Urinary bladder (tissue), 3 donors: ENCODE measurements at regions not wholly inside any gene's neighbourhood (a gene's known extent, or its start where the extent isn't known, plus 50 kb on each side); places are given as distances from the start of the nearest gene placed in this dataset.
A peak's percentile ranks its signal among the peaks of the same experiment; 100 is the strongest.

Experiments
- DNase-seq: peaks from one replicate; pipeline ENCODE4 v3.0.0-alpha.2; 2015; ENCODE audit errors: extremely low spot score
- H3K27ac ChIP-seq: one replicate; pipeline ENCODE4 v1.5.1; 2013; ENCODE audit warnings: low read depth, mild to moderate bottlenecking, moderate library complexity
- H3K36me3 ChIP-seq: one replicate; pipeline ENCODE4 v1.6.1; 2013; ENCODE audit warnings: mild to moderate bottlenecking, moderate library complexity; ENCODE audit not compliant: insufficient read depth
- H3K4me1 ChIP-seq: one replicate; pipeline ENCODE4 v1.6.1; 2013; ENCODE audit warnings: mild to moderate bottlenecking, moderate library complexity; ENCODE audit not compliant: insufficient read depth
- H3K4me3 ChIP-seq: one replicate; pipeline ENCODE4 v1.5.1; 2013; ENCODE audit warnings: low read depth, low read length
- WGBS: extraction: QIAGEN DNeasy Blood & Tissue Kit; methylation state at CpG from one replicate; pipeline ENCODE4 v1.1.7; 2013; 5-methylcytosine and 5-hydroxymethylcytosine counted together
- donor health status: healthy with polysubstance abuse.
- donor health status: healthy.

DNA sequence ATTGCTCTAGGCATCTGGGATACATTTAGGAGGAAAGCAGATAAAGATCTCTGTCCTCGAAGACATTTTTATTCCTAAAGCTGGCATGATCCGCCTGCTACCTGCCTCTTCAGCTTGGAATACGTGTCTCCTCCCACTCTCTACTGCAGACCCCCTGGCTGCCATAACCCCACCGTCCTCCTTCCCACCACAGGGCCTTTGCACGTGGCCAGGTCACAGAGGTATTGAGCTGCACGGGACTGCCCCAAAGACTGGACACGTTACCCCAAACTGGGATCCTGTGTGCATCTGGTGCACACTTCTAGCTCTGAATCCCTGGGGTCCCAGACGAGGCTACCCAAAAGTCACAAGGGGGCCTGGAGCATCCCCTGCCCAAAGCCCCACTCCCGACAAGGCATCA lies 351.2 kb upstream of the EEF2KMT start:
- 67% methylated on average over 9 of the region's 9 CpGs for WGBS
- Histone ChIP-seq H3K27ac (no peak overlapping the region), H3K4me1 (no peaks in the 10 kb centered on the region), H3K36me3 (no peaks in the 10 kb centered on the region), H3K4me3 (no peak overlapping the region)
- DNase-seq: no peak

DNA sequence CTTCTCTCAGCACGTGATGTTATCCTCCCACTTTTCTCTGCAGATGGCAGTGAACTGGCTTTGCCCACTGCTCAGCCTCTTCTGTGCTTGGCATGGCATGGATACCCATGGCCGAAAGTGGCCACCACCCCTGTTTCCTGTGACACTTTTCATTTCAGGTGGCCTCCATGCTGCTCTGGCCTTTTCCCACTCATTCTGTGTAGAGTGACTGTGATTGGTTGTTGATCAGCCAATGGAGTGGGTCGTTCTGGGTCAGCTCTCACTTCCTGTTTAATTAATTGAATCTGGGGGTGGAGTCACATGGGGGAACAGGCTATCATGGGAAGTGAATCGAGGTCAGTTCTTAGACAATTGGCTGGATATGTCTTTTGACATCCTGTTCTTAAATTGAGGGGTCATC lies 350.1 kb upstream of the EEF2KMT start:
- Histone ChIP-seq H3K4me3 (no peak overlapping the region), H3K36me3 (no peaks in the 10 kb centered on the region), H3K4me1 (no peaks in the 10 kb centered on the region), H3K27ac (no peak overlapping the region)
- no peak for DNase-seq
- 79% methylated on average over 4 of the region's 4 CpGs for WGBS

DNA sequence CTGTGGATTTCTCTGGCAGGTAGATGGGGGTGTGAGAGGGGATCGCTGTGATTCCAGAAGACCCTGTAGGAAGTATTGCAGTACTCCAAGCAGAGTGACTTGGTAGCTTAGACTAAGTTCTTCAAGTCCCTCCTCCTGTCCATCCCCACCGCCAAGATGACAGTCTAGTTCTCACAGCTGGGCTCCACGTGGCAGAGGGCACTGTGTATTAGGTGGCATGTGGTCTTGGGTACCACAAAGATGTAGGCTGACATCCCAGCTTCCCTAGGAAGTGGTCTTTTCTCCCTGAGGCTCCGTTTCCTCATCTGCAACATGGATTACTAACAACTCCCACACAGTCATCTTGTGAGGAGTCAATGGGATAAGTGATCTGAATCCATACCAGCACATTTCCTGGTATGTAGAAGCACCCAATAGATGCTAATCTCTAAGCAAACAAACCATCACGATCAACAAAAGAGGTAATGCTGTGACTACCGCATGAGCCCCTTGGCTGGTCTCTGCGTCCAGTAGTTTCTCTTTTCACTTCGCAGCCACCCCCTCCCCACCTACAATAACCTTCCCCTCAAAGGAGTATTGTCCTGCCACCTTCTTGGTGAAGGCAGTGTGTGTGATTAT lies 349.1 kb upstream of the EEF2KMT start:
- WGBS: 53% methylated on average over 8 of the region's 8 CpGs
- Histone ChIP-seq H3K36me3 (no peaks in the 10 kb centered on the region), H3K27ac (no peak overlapping the region), H3K4me3 (no peak overlapping the region), H3K4me1 (no peaks in the 10 kb centered on the region)
- DNase-seq: no peak

DNA sequence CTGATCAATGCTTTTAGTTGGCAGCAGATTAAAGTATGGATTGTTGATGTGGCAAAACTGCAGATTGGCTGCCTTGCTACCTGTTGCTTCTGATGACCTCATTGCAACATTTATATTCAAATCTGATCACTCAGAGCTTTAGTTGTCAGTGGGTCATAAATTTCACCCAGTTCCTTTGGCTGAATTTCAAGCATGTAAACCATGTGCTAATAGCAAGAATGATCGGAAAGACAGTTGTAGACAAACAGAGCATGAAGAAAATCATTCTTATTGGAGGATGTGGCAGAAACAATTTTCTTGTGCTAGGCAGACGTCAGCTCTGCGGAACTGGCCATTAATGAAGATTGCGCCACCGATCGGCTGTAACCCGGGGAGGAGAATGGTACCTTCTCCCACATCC lies 346.6 kb upstream of the EEF2KMT start:
- Histone ChIP-seq H3K4me3 (no peak overlapping the region), H3K36me3 (no peaks in the 10 kb centered on the region), H3K27ac (no peak overlapping the region), H3K4me1 (no peaks in the 10 kb centered on the region)
- WGBS: 70% methylated on average over 7 of the region's 7 CpGs
- no peak for DNase-seq

DNA sequence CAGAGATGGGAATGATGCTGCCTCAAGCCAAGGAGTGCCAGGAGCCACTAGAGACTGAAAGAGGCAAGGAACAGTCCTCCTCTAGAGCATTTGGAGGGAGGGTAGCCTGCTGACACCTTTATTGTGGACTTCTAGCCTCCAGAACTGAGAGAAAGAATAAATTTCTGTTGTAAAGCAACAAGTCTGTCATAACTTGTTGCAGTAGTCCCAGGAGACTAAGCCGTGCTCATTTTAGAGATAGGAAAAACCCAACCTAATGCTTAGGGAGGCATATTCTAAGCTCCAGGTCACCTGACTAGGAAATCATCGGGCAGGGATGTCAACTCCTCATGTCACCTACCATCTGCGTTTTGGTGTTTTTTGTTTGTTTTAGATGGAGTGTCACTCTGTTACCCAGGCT lies 345.4 kb upstream of the EEF2KMT start:
- WGBS: 75% methylated on average over 3 of the region's 3 CpGs
- DNase-seq: no peak
- Histone ChIP-seq H3K4me1 (no peaks in the 10 kb centered on the region), H3K4me3 (no peak overlapping the region), H3K36me3 (no peaks in the 10 kb centered on the region), H3K27ac (no peak overlapping the region)

GRCh38 chr16:5442054-5442453 lies 344.5 kb upstream of the EEF2KMT start:
- Histone ChIP-seq H3K4me1 (no peaks in the 10 kb centered on the region), H3K36me3 (no peaks in the 10 kb centered on the region), H3K4me3 (no peak overlapping the region), H3K27ac (no peak overlapping the region)
- DNase-seq: no peak
- 63% methylated on average over 3 of the region's 3 CpGs for WGBS

GRCh38 chr16:5438591-5438990 lies 341.0 kb upstream of the EEF2KMT start:
- WGBS: 74% methylated on average over 7 of the region's 7 CpGs
- DNase-seq: no peak
- Histone ChIP-seq H3K4me3 (no peak overlapping the region), H3K36me3 (no peaks in the 10 kb centered on the region), H3K27ac (no peak overlapping the region), H3K4me1 (no peaks in the 10 kb centered on the region)

- H3K27ac ChIP-seq: no peak overlapping the region
- H3K36me3 ChIP-seq: no peaks in the 10 kb centered on the region
- 74% methylated on average over 10 of the region's 10 CpGs for WGBS
- H3K4me1 ChIP-seq: no peaks in the 10 kb centered on the region
- no peak for DNase-seq
- H3K4me3 ChIP-seq: no peak overlapping the region
These were observed 336.0 kb upstream of the EEF2KMT start for GRCh38 chr16:5433587-5433986.

- H3K36me3 ChIP-seq: no peaks in the 10 kb centered on the region
- no peak overlapping the region for H3K4me3 ChIP-seq
- 48% methylated on average over 15 of the region's 15 CpGs for whole genome bisulfite sequencing
- no peaks in the 10 kb centered on the region for H3K4me1 ChIP-seq
- H3K27ac ChIP-seq: no peak overlapping the region
- DNase-seq: peak; percentile 7
These were observed 334.6 kb upstream of the EEF2KMT start for GRCh38 chr16:5432166-5432565.

GRCh38 chr16:5430598-5430997 lies 333.0 kb upstream of the EEF2KMT start:
- Histone ChIP-seq H3K36me3 (no peaks in the 10 kb centered on the region), H3K4me3 (no peak overlapping the region), H3K27ac (no peak overlapping the region), H3K4me1 (no peaks in the 10 kb centered on the region)
- DNase-seq: no peak
- 87% methylated on average over 3 of the region's 3 CpGs for WGBS

DNA sequence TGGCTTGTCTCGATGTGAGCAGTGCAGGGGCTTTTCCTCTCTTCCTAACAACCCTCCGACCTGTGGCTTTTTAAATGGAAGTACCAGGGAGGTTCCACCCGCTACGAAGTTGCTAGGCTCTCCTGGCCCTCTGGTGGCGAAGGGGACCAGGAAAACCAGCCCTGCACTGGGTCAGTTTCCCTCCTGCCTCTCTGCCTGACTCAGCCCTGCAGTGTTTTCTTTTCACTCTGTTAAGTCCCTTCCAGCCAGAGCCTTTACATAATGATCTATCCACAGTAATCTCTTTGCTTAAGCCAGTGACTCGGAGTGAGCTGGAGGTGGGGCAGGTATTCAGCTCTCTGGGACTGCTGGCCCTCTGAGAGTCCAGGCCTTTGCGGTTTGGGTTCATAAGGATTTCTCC lies 331.3 kb upstream of the EEF2KMT start:
- WGBS: 22% methylated on average over 7 of the region's 7 CpGs
- H3K4me1 ChIP-seq: no peaks in the 10 kb centered on the region
- H3K4me3 ChIP-seq: no peak overlapping the region
- DNase-seq: no peak
- H3K36me3 ChIP-seq: no peaks in the 10 kb centered on the region
- H3K27ac ChIP-seq: no peak overlapping the region

- Histone ChIP-seq H3K4me3 (no peak overlapping the region), H3K36me3 (no peaks in the 10 kb centered on the region), H3K4me1 (no peaks in the 10 kb centered on the region), H3K27ac (no peak overlapping the region)
- no peak for DNase-seq
- 75% methylated on average over 7 of the region's 7 CpGs for WGBS
These were observed 330.0 kb upstream of the EEF2KMT start for GRCh38 chr16:5427571-5427970.

DNA sequence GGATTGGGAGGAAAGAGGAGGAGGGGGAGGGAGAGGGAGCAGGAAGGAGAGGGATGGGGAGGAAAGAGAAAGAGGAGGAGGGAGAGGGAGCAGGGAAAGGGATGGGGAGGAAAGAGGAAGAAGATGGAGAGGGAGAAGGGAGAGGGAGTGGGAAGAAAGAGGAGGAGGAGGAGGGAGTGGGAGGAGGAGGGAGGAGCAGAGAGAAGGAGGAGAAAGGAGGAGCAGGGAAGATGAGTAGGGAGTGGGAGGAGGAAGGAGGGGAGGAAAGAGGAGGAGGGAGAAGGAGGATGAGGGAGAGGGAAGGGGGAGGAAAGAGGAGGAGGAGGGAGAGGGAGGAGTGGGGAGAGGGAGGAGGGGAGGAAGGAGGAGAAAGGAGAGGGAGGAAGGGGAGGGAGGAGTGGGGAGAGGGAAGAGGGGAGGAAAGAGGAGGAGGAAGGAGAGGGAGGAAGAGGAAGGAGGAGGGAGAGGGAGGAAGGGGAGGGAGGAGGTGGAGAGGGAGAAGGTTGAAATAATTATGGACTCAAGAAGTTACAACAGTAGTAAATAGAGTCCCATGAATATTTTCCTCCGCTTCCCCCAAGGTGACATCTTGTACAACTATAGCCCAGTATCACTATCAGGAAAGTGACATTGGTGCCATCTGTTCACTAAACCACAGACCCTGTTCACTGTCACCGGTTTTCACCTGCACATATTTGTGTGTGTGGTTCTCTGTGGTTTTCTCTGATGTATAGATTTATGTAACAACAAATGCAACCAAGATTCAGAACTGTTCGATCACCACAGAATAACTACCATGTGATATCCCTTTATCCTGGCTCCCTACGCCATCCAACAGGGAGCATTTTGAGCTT lies 325.3 kb upstream of the EEF2KMT start:
- Histone ChIP-seq H3K4me1 (no peaks in the 10 kb centered on the region), H3K36me3 (no peaks in the 10 kb centered on the region), H3K4me3 (no peak overlapping the region), H3K27ac (no peak overlapping the region)
- no peak for DNase-seq
- WGBS: 82% methylated on average over 4 of the region's 4 CpGs

DNA sequence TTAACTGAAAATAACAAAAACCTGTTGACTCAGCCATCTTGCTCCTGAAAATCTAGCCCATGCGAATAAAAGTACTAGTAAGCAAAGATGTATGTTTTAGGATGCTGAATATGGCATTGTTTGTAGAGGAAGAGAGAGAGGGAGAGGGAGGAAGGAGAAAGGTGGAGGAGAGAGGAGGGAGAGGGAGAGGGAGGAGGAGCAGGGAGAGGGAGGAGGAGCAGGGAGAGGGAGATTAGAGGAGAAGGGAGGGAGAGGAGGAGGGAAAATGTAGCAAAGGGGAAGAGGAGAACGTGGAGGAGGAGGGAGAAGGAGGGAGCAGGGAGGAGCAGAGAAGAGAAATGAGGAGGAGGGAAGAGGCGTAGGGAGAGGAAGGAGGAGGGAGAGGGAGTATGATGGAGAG lies 324.5 kb upstream of the EEF2KMT start:
- DNase-seq: no peak
- H3K36me3 ChIP-seq: no peaks in the 10 kb centered on the region
- WGBS: 50% methylated on average over 3 of the region's 3 CpGs

More for the DNA sequence above, 324.5 kb upstream of the EEF2KMT start:
- Histone ChIP-seq H3K27ac (no peak overlapping the region), H3K4me1 (no peaks in the 10 kb centered on the region), H3K4me3 (no peak overlapping the region)
